ENCODE measurements at regions not wholly inside any gene's neighbourhood (a gene's known extent, or its start where the extent isn't known, plus 50 kb on each side); places are given as distances from the start of the nearest gene placed in this dataset.

DNA sequence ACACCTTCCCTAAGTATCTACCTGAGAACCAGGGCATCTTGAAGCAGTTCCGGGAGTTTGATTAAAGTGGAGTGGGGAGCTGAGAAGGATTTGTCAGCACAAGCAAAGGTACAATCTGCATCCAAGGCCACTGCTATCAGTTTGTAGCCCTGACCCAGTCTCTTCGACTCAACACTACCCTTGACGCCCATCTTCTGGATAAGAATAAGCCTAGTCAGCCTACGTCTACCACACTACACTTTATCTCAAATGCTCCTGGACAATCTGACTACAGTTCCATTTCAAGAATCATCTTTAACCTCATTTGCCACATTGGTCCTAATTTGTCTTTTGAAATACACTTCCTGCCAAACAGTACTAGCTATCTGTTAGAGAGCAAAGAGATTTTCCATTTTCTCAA lies 134.1 kb upstream of the C1GALT1 start:
- Histone ChIP-seq H3K4me3 (ENCODE audit: low read depth, low read length, poor library complexity, severe bottlenecking) (no peak overlapping the region), H3K27me3 (replicated peaks; ENCODE audit: insufficient read depth, low read depth, low read length, poor library complexity) (no peaks in the 10 kb centered on the region), H3K27ac (ENCODE audit: low read depth, low read length, poor library complexity, severe bottlenecking) (no peak overlapping the region), H3K36me3 (ENCODE audit: insufficient read depth, low read length, poor library complexity, severe bottlenecking) (no peaks in the 10 kb centered on the region), H3K9me3 (ENCODE audit: low read depth, low read length, poor library complexity, severe bottlenecking) (no peaks in the 10 kb centered on the region), H3K4me1 (ENCODE audit: insufficient read depth, low read length, poor library complexity, severe bottlenecking) (no peaks in the 10 kb centered on the region)
- ChIA-PET CTCF (no interaction called here), POLR2A (ENCODE audit: low non-redundant PET) (no interaction called here)
- DNase-seq (ENCODE audit: low spot score), result no peak
- no peak for TF ChIP-seq EZH2 (IDR thresholded peaks at IDR 0.05; ENCODE audit: borderline replicate concordance, low read depth, low read length, poor library complexity, severe bottlenecking)
- TF ChIP-seq, protein P1, sequence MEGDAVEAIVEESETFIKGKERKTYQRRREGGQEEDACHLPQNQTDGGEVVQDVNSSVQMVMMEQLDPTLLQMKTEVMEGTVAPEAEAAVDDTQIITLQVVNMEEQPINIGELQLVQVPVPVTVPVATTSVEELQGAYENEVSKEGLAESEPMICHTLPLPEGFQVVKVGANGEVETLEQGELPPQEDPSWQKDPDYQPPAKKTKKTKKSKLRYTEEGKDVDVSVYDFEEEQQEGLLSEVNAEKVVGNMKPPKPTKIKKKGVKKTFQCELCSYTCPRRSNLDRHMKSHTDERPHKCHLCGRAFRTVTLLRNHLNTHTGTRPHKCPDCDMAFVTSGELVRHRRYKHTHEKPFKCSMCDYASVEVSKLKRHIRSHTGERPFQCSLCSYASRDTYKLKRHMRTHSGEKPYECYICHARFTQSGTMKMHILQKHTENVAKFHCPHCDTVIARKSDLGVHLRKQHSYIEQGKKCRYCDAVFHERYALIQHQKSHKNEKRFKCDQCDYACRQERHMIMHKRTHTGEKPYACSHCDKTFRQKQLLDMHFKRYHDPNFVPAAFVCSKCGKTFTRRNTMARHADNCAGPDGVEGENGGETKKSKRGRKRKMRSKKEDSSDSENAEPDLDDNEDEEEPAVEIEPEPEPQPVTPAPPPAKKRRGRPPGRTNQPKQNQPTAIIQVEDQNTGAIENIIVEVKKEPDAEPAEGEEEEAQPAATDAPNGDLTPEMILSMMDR (conservative IDR thresholded peaks at IDR 0.05; ENCODE audit: low read depth, low read length), result no peak
- intact Hi-C loops (cut with micrococcal nuclease; ENCODE audit: unreplicated experiment), result no loop called here
- no TSS peak for BruUV-seq (replicated peaks)

- no TSS peak for BruUV-seq (replicated peaks)
- no peaks in the 10 kb centered on the region for H3K9me3 ChIP-seq (ENCODE audit: low read depth, low read length, poor library complexity, severe bottlenecking)
- intact Hi-C loops (cut with micrococcal nuclease; ENCODE audit: unreplicated experiment), result no loop called here
- POLR2A ChIA-PET (ENCODE audit: low non-redundant PET), result no interaction called here
- H3K27ac ChIP-seq (ENCODE audit: low read depth, low read length, poor library complexity, severe bottlenecking), result no peak overlapping the region
- no peak overlapping the region for H3K4me3 ChIP-seq (ENCODE audit: low read depth, low read length, poor library complexity, severe bottlenecking)
- DNase-seq (ENCODE audit: low spot score), result no peak
- CTCF ChIA-PET, result no interaction called here
- no peaks in the 10 kb centered on the region for H3K27me3 ChIP-seq (replicated peaks; ENCODE audit: insufficient read depth, low read depth, low read length, poor library complexity)
- TF ChIP-seq, protein P1 (conservative IDR thresholded peaks at IDR 0.05; ENCODE audit: low read depth, low read length), result no peak
- no peak for TF ChIP-seq EZH2 (IDR thresholded peaks at IDR 0.05; ENCODE audit: borderline replicate concordance, low read depth, low read length, poor library complexity, severe bottlenecking)
- H3K4me1 ChIP-seq (ENCODE audit: insufficient read depth, low read length, poor library complexity, severe bottlenecking), result no peaks in the 10 kb centered on the region
- no peaks in the 10 kb centered on the region for H3K36me3 ChIP-seq (ENCODE audit: insufficient read depth, low read length, poor library complexity, severe bottlenecking)
These were observed 131.0 kb upstream of the C1GALT1 start for GRCh38 chr7:7051206-7051877.

GRCh38 chr7:7054252-7054830 lies 128.0 kb upstream of the C1GALT1 start:
- DNase-seq (ENCODE audit: low spot score), result no peak
- CTCF ChIA-PET, result no interaction called here
- no peaks in the 10 kb centered on the region for H3K9me3 ChIP-seq (ENCODE audit: low read depth, low read length, poor library complexity, severe bottlenecking)

More at GRCh38 chr7:7054252-7054830, 128.0 kb upstream of the C1GALT1 start:
- intact Hi-C loops (cut with micrococcal nuclease; ENCODE audit: unreplicated experiment), result no loop called here
- no peak overlapping the region for H3K27ac ChIP-seq (ENCODE audit: low read depth, low read length, poor library complexity, severe bottlenecking)
- no peaks in the 10 kb centered on the region for H3K4me1 ChIP-seq (ENCODE audit: insufficient read depth, low read length, poor library complexity, severe bottlenecking)
- H3K36me3 ChIP-seq (ENCODE audit: insufficient read depth, low read length, poor library complexity, severe bottlenecking), result no peaks in the 10 kb centered on the region
- POLR2A ChIA-PET (ENCODE audit: low non-redundant PET), result no interaction called here
- no peaks in the 10 kb centered on the region for H3K27me3 ChIP-seq (replicated peaks; ENCODE audit: insufficient read depth, low read depth, low read length, poor library complexity)
- H3K4me3 ChIP-seq (ENCODE audit: low read depth, low read length, poor library complexity, severe bottlenecking), result no peak overlapping the region
- no peak for TF ChIP-seq EZH2 (IDR thresholded peaks at IDR 0.05; ENCODE audit: borderline replicate concordance, low read depth, low read length, poor library complexity, severe bottlenecking)
- TF ChIP-seq, protein P1 (conservative IDR thresholded peaks at IDR 0.05; ENCODE audit: low read depth, low read length), result no peak
- no TSS peak for BruUV-seq (replicated peaks)
